ENCODE measurements at regions not wholly inside any gene's neighbourhood (a gene's known extent, or its start where the extent isn't known, plus 50 kb on each side); places are given as distances from the start of the nearest gene placed in this dataset.

GRCh38 chr4:157727163-157727562 lies 445.7 kb downstream of the GASK1B start:
- TF ChIP-seq, protein P1, sequence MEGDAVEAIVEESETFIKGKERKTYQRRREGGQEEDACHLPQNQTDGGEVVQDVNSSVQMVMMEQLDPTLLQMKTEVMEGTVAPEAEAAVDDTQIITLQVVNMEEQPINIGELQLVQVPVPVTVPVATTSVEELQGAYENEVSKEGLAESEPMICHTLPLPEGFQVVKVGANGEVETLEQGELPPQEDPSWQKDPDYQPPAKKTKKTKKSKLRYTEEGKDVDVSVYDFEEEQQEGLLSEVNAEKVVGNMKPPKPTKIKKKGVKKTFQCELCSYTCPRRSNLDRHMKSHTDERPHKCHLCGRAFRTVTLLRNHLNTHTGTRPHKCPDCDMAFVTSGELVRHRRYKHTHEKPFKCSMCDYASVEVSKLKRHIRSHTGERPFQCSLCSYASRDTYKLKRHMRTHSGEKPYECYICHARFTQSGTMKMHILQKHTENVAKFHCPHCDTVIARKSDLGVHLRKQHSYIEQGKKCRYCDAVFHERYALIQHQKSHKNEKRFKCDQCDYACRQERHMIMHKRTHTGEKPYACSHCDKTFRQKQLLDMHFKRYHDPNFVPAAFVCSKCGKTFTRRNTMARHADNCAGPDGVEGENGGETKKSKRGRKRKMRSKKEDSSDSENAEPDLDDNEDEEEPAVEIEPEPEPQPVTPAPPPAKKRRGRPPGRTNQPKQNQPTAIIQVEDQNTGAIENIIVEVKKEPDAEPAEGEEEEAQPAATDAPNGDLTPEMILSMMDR (IDR thresholded peaks at IDR 0.05; ENCODE audit: low read depth, low read length, poor library complexity, severe bottlenecking) = no peak
- no peak for TF ChIP-seq EZH2phosphoT487 (IDR thresholded peaks at IDR 0.05; ENCODE audit: borderline replicate concordance, low read length)

Measured in DOHH2 (cell line).